Left lung (tissue), 4 donors: ENCODE measurements at regions not wholly inside any gene's neighbourhood (a gene's known extent, or its start where the extent isn't known, plus 50 kb on each side); places are given as distances from the start of the nearest gene placed in this dataset.

ENCODE experiments used
- ATAC-seq: fragments of 200-7000 bp; cut with Tn5 transposase; one replicate; pipeline ENCODE4 v1.9.1; 2020; ENCODE audit warnings: moderate library complexity
- DNase-seq, 4 donors: peaks; one replicate each; pipeline ENCODE4 v3.0.0-alpha.2; 2013 to 2020
- H3K27ac ChIP-seq, 2 donors: fragments of 200-600 bp; sonication (generic) in 1 of 2; one replicate each; pipeline versions ENCODE4 v1.5.0 to v1.8.0; 2020 to 2021
- H3K27me3 ChIP-seq, 2 donors: fragments of 200-600 bp; sonication (generic) in 1 of 2; one replicate each; pipeline versions ENCODE4 v1.5.0 to v1.8.0; 2020 to 2021
- H3K36me3 ChIP-seq, 2 donors: fragments of 200-600 bp; sonication (generic) in 1 of 2; one replicate each; pipeline versions ENCODE4 v1.5.0 to v1.8.0; 2020 to 2021
- H3K4me1 ChIP-seq, 2 donors: fragments of 200-600 bp; one replicate each; pipeline ENCODE4 v1.8.0; 2021
- H3K4me3 ChIP-seq, 2 donors: fragments of 200-600 bp; sonication (generic) in 1 of 2; one replicate each; pipeline versions ENCODE4 v1.5.0 to v1.8.0; 2020 to 2021; ENCODE audit warnings: mild to moderate bottlenecking in 1 of 2
- H3K9me3 ChIP-seq, 2 donors: fragments of 200-600 bp; sonication (generic) in 1 of 2; one replicate each; pipeline versions ENCODE4 v1.5.0 to v1.8.0; 2020 to 2021
- intact Hi-C, 2 donors: fragments of 100-400 bp; cut with DNase I; formaldehyde crosslinking; loops; one replicate each; pipeline versions ENCODE4 v1.11.2 to v1.14.2; 2022
- TF ChIP-seq, protein P1 (sequence below), 2 donors: fragments of 200-600 bp; sonication (generic) in 1 of 2; IDR thresholded peaks; one replicate each; pipeline versions ENCODE4 v1.5.0 to v1.8.0; 2021; ENCODE audit warnings: antibody characterized with exemption in 2 of 2
- donor health status: DM: no; HTN: yes; CAD: no.
- donor health status: DM: no; HTN: no; CAD: no.

DNA sequence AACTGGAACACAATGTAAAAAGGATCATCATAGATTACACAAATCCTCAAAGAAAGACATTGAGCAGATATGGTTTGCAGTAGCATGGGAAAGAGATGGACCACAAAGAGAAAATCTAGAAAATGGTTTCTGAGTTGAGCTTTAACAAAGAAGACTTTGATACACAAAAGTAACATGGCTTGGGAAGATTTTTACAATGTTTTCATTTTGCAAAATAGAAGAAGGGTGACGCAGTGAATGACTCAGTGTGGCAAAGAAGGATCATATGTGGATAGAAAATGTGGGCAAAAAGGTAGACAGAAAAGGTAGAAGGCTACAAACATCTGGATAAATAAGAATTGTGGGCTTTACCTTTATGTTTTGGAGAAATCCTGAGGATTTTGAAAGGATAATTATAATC, 1220.5 kb downstream of the PCDH17 start:
- DNase-seq (no peak), ATAC-seq (no peak)
- intact Hi-C loops = no loop called here

DNA sequence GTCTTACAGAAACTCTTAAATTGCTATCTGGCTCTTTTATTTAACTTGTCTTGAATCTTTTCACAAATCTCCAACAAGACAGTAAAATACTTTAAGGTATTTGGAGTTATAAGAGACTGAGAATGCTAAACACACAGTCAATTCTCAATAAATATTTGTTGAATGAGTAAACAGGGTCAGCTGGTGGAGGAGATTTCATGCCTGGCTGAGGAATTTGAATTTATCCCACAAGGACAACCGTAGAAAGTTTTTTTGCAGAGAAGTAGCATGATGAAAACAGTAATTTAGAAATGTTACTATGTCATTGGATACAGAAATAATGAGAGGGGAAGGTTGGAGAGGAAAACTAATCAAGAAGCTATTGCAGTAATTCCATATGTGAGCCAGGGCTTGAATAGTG, 1223.7 kb downstream of the PCDH17 start:
- peaks cover 0 to 8% of the 10 kb centered on the region in 2 donors for H3K9me3 ChIP-seq
- intact Hi-C loops = no loop called here
- no peaks in the 10 kb centered on the region for H3K36me3 ChIP-seq
- no peak overlapping the region for H3K27ac ChIP-seq
- peak in 2 of 4 donors; percentile 1 to 3 for DNase-seq
- TF ChIP-seq, protein P1, sequence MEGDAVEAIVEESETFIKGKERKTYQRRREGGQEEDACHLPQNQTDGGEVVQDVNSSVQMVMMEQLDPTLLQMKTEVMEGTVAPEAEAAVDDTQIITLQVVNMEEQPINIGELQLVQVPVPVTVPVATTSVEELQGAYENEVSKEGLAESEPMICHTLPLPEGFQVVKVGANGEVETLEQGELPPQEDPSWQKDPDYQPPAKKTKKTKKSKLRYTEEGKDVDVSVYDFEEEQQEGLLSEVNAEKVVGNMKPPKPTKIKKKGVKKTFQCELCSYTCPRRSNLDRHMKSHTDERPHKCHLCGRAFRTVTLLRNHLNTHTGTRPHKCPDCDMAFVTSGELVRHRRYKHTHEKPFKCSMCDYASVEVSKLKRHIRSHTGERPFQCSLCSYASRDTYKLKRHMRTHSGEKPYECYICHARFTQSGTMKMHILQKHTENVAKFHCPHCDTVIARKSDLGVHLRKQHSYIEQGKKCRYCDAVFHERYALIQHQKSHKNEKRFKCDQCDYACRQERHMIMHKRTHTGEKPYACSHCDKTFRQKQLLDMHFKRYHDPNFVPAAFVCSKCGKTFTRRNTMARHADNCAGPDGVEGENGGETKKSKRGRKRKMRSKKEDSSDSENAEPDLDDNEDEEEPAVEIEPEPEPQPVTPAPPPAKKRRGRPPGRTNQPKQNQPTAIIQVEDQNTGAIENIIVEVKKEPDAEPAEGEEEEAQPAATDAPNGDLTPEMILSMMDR (IDR thresholded peaks at IDR 0.05) = no peak
- no peak for ATAC-seq
- H3K4me3 ChIP-seq = no peak overlapping the region
- H3K27me3 ChIP-seq = no peaks in the 10 kb centered on the region
- no peaks in the 10 kb centered on the region for H3K4me1 ChIP-seq

More for the DNA sequence above, 1220.5 kb downstream of the PCDH17 start:
- Histone ChIP-seq H3K4me3 (no peak overlapping the region), H3K9me3 (peaks cover 0 to 5% of the 10 kb centered on the region in 2 donors), H3K27me3 (no peaks in the 10 kb centered on the region), H3K4me1 (no peaks in the 10 kb centered on the region), H3K36me3 (no peaks in the 10 kb centered on the region), H3K27ac (no peak overlapping the region)
- TF ChIP-seq, protein P1 (IDR thresholded peaks at IDR 0.05) = no peak

DNA sequence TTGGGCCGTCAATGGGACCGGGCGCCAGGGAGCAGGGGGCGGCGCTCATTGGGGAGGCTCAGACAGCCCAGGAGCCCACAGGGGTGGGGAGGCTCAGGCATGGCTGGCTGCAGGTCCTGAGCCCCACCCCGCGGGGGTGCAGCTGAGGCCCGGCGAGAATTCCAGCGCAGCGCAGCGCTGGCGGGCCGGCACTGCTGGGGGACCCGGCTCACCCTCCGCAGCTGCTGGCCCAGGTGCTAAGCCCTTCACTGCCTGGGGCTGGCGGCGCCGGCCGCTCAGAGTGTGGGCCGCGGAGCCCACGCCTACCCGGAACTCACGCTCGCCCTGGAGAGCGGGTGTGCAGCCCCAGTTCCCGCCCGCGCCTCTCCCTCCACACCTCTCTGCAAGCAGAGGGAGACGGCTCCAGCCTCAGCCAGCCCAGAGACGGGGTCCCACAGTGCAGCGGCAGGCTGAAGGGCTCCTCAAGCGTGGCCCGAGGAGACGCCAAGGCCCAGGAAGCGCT, 1227.4 kb downstream of the PCDH17 start:
- no peak overlapping the region for H3K27ac ChIP-seq
- H3K4me1 ChIP-seq = no peaks in the 10 kb centered on the region
- H3K36me3 ChIP-seq = no peaks in the 10 kb centered on the region
- TF ChIP-seq, protein P1 (IDR thresholded peaks at IDR 0.05) = no peak
- peaks cover 0 to 8% of the 10 kb centered on the region in 2 donors for H3K9me3 ChIP-seq
- no peaks in the 10 kb centered on the region for H3K27me3 ChIP-seq
- ATAC-seq (no peak), DNase-seq (peak in 1 of 4 donors; percentile 65)
- no peak overlapping the region for H3K4me3 ChIP-seq
- intact Hi-C loops = no loop called here

DNA sequence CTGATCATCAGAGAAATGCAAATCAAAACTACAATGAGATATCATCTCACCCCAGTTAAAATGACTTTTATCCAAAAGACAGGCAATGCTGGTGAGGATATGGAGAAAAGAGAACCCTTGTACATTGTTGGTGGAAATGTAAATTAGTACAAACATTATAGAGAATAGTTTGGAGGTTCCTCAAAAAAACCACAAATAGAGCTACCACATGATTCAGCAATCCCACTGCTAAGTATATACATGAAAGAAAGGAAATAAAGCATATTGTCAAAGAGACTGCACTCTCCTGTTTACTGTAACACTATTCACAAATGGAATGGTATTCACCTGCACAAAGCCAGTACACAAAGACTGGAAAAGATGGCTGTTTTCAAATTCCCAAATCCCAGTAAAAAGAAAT, 1233.7 kb downstream of the PCDH17 start:
- TF ChIP-seq, protein P1 (IDR thresholded peaks at IDR 0.05) = no peak
- no peak overlapping the region for H3K4me3 ChIP-seq
- ATAC-seq (no peak), DNase-seq (no peak)
- H3K27ac ChIP-seq = no peak overlapping the region
- no peaks in the 10 kb centered on the region for H3K27me3 ChIP-seq
- H3K36me3 ChIP-seq = no peaks in the 10 kb centered on the region
- H3K9me3 ChIP-seq = peaks cover 0 to 6% of the 10 kb centered on the region in 2 donors
- intact Hi-C loops = no loop called here
- H3K4me1 ChIP-seq = no peaks in the 10 kb centered on the region

DNA sequence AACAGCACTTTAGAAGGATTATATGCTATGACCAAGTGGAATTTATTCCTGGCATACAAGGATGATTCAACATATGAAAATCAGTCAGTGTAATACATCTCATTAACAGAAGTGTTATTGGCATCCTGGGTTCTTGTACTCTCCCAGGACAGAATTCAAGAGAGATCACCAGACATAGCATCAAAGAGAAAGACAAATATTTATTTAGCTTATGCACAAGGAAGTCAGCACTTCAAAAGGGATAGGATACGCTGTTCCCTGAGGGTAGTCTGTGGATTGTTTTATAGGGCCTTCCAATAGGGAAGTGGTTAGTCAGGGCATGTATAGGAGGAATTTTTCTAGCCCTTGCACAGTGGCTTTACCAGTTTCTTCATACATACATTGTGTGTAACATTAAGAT, 1238.0 kb downstream of the PCDH17 start:
- DNase-seq = no peak
- peaks cover 0 to 6% of the 10 kb centered on the region in 2 donors for H3K9me3 ChIP-seq
- no peak for ATAC-seq
- TF ChIP-seq, protein P1 (IDR thresholded peaks at IDR 0.05) = no peak
- no peaks in the 10 kb centered on the region for H3K4me1 ChIP-seq
- no peaks in the 10 kb centered on the region for H3K27me3 ChIP-seq
- H3K27ac ChIP-seq = no peak overlapping the region
- no peak overlapping the region for H3K4me3 ChIP-seq
- intact Hi-C loops = no loop called here
- H3K36me3 ChIP-seq = no peaks in the 10 kb centered on the region
